ENCODE measurements at regions not wholly inside any gene's neighbourhood (a gene's known extent, or its start where the extent isn't known, plus 50 kb on each side); places are given as distances from the start of the nearest gene placed in this dataset.

GRCh38 chr5:42015254-42015653, 90.2 kb downstream of the FBXO4 start:
- Histone ChIP-seq H2AFZ (ENCODE audit: control insufficient read depth, low read length) (no peak overlapping the region), H3K4me1 (ENCODE audit: control insufficient read depth, extremely low read depth, insufficient read depth, low read length) (no peaks in the 10 kb centered on the region), H3K4me3 (ENCODE audit: control insufficient read depth in 2 of 3, extremely low read depth in 1 of 3, insufficient read depth in 2 of 3, low read depth in 1 of 3, low read length in 3 of 3) (no peak overlapping the region), H3K36me3 (ENCODE audit: control insufficient read depth in 2 of 2, extremely low read depth in 1 of 2, insufficient read depth in 2 of 2, low read length in 2 of 2) (no peaks in the 10 kb centered on the region), H3K9me1 (ENCODE audit: control insufficient read depth, extremely low read depth, insufficient read depth, low read length) (no peaks in the 10 kb centered on the region), H3K9ac (ENCODE audit: control insufficient read depth, extremely low read depth, insufficient read depth, low read length) (no peak overlapping the region), H3K27ac (ENCODE audit: control insufficient read depth, insufficient read depth, low read length) (no peak overlapping the region), H4K20me1 (ENCODE audit: control insufficient read depth, extremely low read depth, insufficient read depth, low read length) (no peaks in the 10 kb centered on the region), H3K27me3 (ENCODE audit: control insufficient read depth, extremely low read depth, insufficient read depth, low read length) (no peaks in the 10 kb centered on the region), H3K9me3 (ENCODE audit: control insufficient read depth, low read depth, low read length) (no peaks in the 10 kb centered on the region), H3K4me2 (ENCODE audit: control insufficient read depth, extremely low read depth, insufficient read depth, low read depth, low read length) (no peak overlapping the region), H3K79me2 (ENCODE audit: control insufficient read depth, insufficient read depth, low read length) (no peaks in the 10 kb centered on the region)
- dilution Hi-C loops (cut with MboI; ENCODE audit: extremely low pct_ligation_motif_present, low sequenced_read_pairs), result no loop called here
- FAIRE-seq (no peak), DNase-seq (ENCODE audit: low read depth, low spot score) (no peak)
- no peak for TF ChIP-seq CTCF (optimal IDR thresholded peaks at IDR 0.05 in 1 of 3, IDR thresholded peaks at IDR 0.05 in 1 of 3, conservative IDR thresholded peaks at IDR 0.05 in 1 of 3; ENCODE audit: extremely low read depth in 1 of 3, insufficient read depth in 2 of 3, low read length in 3 of 3)
- TF ChIP-seq EZH2 (IDR thresholded peaks at IDR 0.05; ENCODE audit: low read length), result no peak

- Histone ChIP-seq H3K27ac (ENCODE audit: control insufficient read depth, insufficient read depth, low read length) (no peak overlapping the region), H3K4me1 (ENCODE audit: control insufficient read depth, extremely low read depth, insufficient read depth, low read length) (no peaks in the 10 kb centered on the region), H3K27me3 (ENCODE audit: control insufficient read depth, extremely low read depth, insufficient read depth, low read length) (no peaks in the 10 kb centered on the region), H3K4me2 (ENCODE audit: control insufficient read depth, extremely low read depth, insufficient read depth, low read depth, low read length) (no peak overlapping the region), H2AFZ (ENCODE audit: control insufficient read depth, low read length) (no peak overlapping the region), H4K20me1 (ENCODE audit: control insufficient read depth, extremely low read depth, insufficient read depth, low read length) (no peaks in the 10 kb centered on the region), H3K79me2 (ENCODE audit: control insufficient read depth, insufficient read depth, low read length) (no peaks in the 10 kb centered on the region), H3K36me3 (ENCODE audit: control insufficient read depth in 2 of 2, extremely low read depth in 1 of 2, insufficient read depth in 2 of 2, low read length in 2 of 2) (no peaks in the 10 kb centered on the region), H3K9ac (ENCODE audit: control insufficient read depth, extremely low read depth, insufficient read depth, low read length) (no peak overlapping the region), H3K9me1 (ENCODE audit: control insufficient read depth, extremely low read depth, insufficient read depth, low read length) (no peaks in the 10 kb centered on the region), H3K4me3 (ENCODE audit: control insufficient read depth in 2 of 3, extremely low read depth in 1 of 3, insufficient read depth in 2 of 3, low read depth in 1 of 3, low read length in 3 of 3) (no peak overlapping the region), H3K9me3 (ENCODE audit: control insufficient read depth, low read depth, low read length) (no peaks in the 10 kb centered on the region)
- DNase-seq (ENCODE audit: low read depth, low spot score), result no peak
- TF ChIP-seq EZH2 (IDR thresholded peaks at IDR 0.05; ENCODE audit: low read length) (no peak), CTCF (optimal IDR thresholded peaks at IDR 0.05 in 1 of 3, IDR thresholded peaks at IDR 0.05 in 1 of 3, conservative IDR thresholded peaks at IDR 0.05 in 1 of 3; ENCODE audit: extremely low read depth in 1 of 3, insufficient read depth in 2 of 3, low read length in 3 of 3) (no peak)
- no peak for FAIRE-seq
- dilution Hi-C loops (cut with MboI; ENCODE audit: extremely low pct_ligation_motif_present, low sequenced_read_pairs), result no loop called here
Observed at GRCh38 chr5:42015681-42016080, 90.6 kb downstream of the FBXO4 start.
